ENCODE measurements at regions not wholly inside any gene's neighbourhood (a gene's known extent, or its start where the extent isn't known, plus 50 kb on each side); places are given as distances from the start of the nearest gene placed in this dataset.

- DNase-seq = no peak
These were observed 671.7 kb downstream of the CDH11 start for GRCh38 chr16:64450177-64450576.

DNA sequence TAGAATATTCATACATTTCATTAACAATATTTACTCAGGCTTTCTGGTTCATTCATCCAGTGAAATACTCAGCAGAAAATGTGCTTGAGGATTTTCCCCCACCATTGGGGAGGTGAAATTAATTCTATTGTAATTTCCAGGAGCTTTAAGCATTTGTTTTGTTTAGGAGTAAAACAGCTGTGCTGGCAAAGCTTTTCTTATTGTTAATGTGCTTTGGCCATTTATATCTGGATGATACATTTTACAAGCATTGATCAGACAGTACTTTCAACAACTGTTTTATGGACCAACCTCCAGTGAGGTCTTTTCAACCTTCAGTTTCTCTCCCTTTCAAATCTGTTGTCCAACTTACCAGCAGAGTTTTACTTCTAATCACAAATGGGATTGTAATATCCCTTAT is 672.4 kb downstream of the CDH11 start:
- DNase-seq = no peak

GRCh38 chr16:64445649-64446048 is 676.2 kb downstream of the CDH11 start:
- no peak for DNase-seq

- no peak for DNase-seq
These were observed 676.6 kb downstream of the CDH11 start for GRCh38 chr16:64445245-64445644.

- no peak for DNase-seq
These were observed 681.4 kb downstream of the CDH11 start for GRCh38 chr16:64440421-64440831.

- DNase-seq = no peak
These were observed 681.9 kb downstream of the CDH11 start for GRCh38 chr16:64440005-64440404.

- no peak for DNase-seq
These were observed 684.0 kb downstream of the CDH11 start for GRCh38 chr16:64437706-64438324.

DNA sequence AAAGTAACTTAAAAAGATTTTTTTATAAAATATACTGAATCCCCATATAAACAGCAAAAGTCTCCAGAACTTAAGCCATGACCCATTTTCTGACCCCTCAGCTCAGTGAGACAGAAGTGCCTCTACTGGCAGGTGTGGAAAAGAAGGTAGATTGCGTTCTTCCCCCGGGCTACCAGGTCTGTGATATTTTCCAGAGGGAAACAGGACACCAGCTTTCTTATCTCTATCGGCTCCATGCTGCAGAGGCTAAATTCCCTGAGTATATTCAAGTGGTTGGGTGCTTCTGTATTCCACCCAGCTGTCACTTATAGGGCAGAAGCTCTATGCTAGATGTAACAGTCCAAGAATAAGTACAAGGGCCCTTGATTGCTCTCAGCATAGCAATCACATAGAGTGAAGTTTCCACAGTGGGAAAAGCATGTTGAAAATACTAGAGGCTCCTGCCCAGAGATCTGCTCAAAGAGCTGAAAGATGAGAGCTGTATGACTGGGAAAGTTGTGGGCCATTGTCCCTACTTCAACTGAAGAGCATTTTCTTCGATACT is 687.3 kb downstream of the CDH11 start:
- DNase-seq = no peak

GRCh38 chr16:64428463-64429113 is 693.3 kb downstream of the CDH11 start:
- DNase-seq = no peak

- DNase-seq = no peak
These were observed 695.7 kb downstream of the CDH11 start for GRCh38 chr16:64426131-64426666.

GRCh38 chr16:64425381-64425780 is 696.5 kb downstream of the CDH11 start:
- DNase-seq = no peak

DNA sequence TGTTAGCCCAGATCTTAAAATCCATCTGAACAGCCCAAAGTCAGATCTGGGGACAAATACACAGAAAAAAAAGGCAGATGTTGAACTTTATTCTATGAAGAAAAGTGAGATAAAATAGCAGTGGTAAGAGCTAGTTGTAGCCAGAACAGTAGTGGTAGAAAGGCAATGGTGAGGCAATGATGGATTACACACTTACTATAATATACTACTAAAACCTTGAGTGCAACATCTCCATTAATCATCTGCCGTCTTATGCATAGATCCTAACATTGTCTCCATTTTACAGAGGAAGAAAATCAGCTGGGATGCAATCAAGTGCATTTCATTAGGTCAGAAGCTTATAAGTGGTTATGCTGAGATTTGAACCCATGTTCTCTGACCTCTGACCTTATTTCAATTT is 699.6 kb downstream of the CDH11 start:
- DNase-seq = no peak

DNA sequence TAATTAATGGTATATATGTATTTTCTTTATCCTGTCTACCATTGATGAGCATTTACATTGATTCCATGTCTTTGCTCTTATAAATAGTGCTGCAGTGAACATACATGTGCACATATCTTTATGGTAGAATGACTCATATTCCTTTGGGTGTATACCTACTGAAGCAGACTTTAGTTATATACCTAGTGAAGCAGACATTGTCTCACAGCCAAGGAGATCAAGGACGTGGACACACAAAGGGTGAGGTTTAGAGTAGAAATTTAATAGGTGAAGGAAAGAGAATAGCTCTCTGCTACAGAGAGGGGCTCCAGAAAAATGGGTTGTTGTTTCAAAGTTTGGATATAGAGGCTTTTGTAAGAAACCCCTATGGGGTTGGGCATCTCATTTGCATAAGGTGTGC is 700.3 kb downstream of the CDH11 start:
- DNase-seq = no peak

DNA sequence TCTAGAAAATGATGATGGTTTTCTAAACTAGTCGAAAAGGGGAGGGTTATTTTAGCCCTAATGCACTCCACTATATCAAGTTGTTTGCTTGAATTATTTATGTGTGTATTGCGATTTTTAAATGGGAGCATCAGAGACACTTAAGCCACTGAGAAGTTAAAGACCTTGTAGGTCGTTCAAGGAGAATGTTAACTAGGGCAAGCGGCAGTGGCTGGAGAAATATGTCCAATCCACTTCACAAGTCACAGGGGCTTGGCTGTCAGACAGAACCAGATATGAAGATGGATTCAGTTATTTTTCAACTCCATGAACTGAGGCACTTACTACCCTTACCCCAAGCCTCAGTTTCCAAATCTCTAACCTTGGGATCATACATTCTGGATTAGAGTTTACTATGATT is 702.0 kb downstream of the CDH11 start:
- DNase-seq = no peak

- DNase-seq = no peak
These were observed 704.1 kb downstream of the CDH11 start for GRCh38 chr16:64417711-64418227.

DNA sequence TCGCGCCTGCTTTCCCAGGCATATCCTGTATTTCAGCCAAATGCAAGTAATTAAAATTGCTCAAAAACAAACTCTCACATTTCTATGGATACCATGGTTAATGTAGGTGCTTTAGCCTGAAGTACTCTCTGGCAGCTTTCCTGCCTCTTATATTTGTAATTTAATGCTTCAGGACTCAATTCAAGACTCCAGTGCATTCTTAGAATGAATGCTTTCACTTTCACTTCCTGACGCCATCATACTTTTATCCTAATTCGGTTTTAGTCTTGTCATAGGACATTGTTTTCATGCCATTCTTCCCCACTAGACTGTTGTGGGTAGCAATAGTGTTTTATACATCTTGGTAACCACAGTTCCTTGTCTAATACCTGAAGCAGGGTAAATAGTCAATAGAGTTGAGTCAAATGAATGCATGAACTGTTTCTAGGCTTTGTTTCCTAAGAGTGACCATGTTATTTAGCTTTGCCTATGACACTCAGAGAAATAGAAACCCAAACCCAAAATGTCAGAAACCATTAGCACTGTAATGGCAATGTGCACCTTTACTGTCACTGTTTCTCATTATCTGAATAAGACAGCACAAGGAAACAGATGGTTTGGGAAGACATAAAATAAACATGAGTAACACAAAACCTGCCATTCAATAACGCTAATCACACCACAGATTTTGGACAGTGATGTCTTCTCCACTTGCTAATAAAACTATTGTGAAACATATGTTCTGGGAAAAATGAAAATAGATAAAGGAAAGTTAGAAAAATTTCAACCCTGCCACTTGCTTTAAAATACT is 705.5 kb downstream of the CDH11 start:
- no peak for DNase-seq

- DNase-seq = no peak
These were observed 709.1 kb downstream of the CDH11 start for GRCh38 chr16:64412578-64413280.

DNA sequence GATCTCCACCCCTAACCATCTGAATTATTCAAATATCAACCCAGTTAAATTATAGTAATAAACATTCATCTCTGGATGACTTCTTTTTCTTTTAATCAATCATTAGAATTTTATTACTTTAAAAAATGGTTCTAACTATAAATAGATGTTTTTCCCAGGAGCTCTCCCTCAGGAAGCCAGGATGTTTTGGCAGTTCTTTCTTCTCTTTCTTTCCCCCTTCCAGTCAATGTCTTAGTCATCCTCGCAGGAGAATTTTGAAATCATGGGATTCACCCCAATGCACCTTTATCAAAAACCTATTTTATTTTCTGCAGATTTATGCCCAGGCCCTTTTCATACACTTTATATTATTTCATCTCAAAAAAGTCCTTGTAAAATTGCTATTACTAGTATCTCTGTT is 711.6 kb downstream of the CDH11 start:
- no peak for DNase-seq

GRCh38 chr16:64409783-64410210 is 712.1 kb downstream of the CDH11 start:
- DNase-seq = no peak

- DNase-seq = no peak
These were observed 713.2 kb downstream of the CDH11 start for GRCh38 chr16:64408699-64409098.

GRCh38 chr16:64406770-64407181 is 715.1 kb downstream of the CDH11 start:
- no peak for DNase-seq

- no peak for DNase-seq
These were observed 718.5 kb downstream of the CDH11 start for GRCh38 chr16:64403352-64403751.

GRCh38 chr16:64398793-64399192 is 723.1 kb downstream of the CDH11 start:
- DNase-seq = no peak

Data from NCI-H526 treated with DMSO at 0.1 percent for 48 hours (cell line).